Mucosa of rectum (tissue), 2 donors: ENCODE measurements at regions not wholly inside any gene's neighbourhood (a gene's known extent, or its start where the extent isn't known, plus 50 kb on each side); places are given as distances from the start of the nearest gene placed in this dataset.
A peak's percentile ranks its signal among the peaks of the same experiment; 100 is the strongest.

Experiments used
- H3K27ac ChIP-seq, 2 donors: one replicate each; pipeline ENCODE4 v1.7.0; 2013; ENCODE audit warnings: inconsistent platforms in 2 of 2, low read depth in 2 of 2, low read length in 2 of 2
- H3K27me3 ChIP-seq, 2 donors: one replicate each; pipeline ENCODE4 v1.7.0; 2013; ENCODE audit warnings: low read length in 2 of 2; ENCODE audit not compliant: control insufficient read depth in 2 of 2, insufficient read depth in 2 of 2
- H3K36me3 ChIP-seq, 2 donors: one replicate each; pipeline ENCODE4 v1.7.0; 2013; ENCODE audit warnings: low read length in 2 of 2; ENCODE audit not compliant: control insufficient read depth in 2 of 2, insufficient read depth in 2 of 2
- H3K4me1 ChIP-seq, 2 donors: one replicate each; pipeline ENCODE4 v1.7.0; 2013; ENCODE audit warnings: low read length in 2 of 2, mild to moderate bottlenecking in 1 of 2; ENCODE audit not compliant: control insufficient read depth in 2 of 2, insufficient read depth in 2 of 2
- H3K4me3 ChIP-seq, 2 donors: one replicate each; pipeline ENCODE4 v1.7.0; 2013; ENCODE audit warnings: low read length in 2 of 2
- H3K9ac ChIP-seq, 2 donors: one replicate each; pipeline ENCODE4 v1.7.0; 2013; ENCODE audit warnings: low read length in 2 of 2, low read depth in 1 of 2, mild to moderate bottlenecking in 1 of 2
- H3K9me3 ChIP-seq, 2 donors: one replicate each; pipeline ENCODE4 v1.7.0; 2013; ENCODE audit warnings: low read length in 2 of 2; ENCODE audit not compliant: control insufficient read depth in 2 of 2
- donor health status: healthy.
- donor health status: Normal muscosa, but diverticular disease.

- Histone ChIP-seq H3K4me1 (peaks cover 8 to 31% of the 10 kb centered on the region in 2 donors), H3K9me3 (no peaks in the 10 kb centered on the region), H3K9ac (no peak overlapping the region), H3K36me3 (no peaks in the 10 kb centered on the region), H3K27me3 (no peaks in the 10 kb centered on the region), H3K27ac (no peak overlapping the region), H3K4me3 (no peak overlapping the region)
Observed at GRCh38 chr11:105204636-105205035, 65.1 kb upstream of the CARD18 start.

GRCh38 chr11:105203569-105204240 is 64.1 kb upstream of the CARD18 start:
- Histone ChIP-seq H3K36me3 (no peaks in the 10 kb centered on the region), H3K27ac (no peak overlapping the region), H3K4me3 (no peak overlapping the region), H3K9me3 (no peaks in the 10 kb centered on the region), H3K27me3 (no peaks in the 10 kb centered on the region), H3K9ac (no peak overlapping the region), H3K4me1 (peaks cover 8 to 31% of the 10 kb centered on the region in 2 donors)

GRCh38 chr11:105202844-105203548 is 63.4 kb upstream of the CARD18 start:
- H3K9ac ChIP-seq, result no peak overlapping the region
- H3K36me3 ChIP-seq, result no peaks in the 10 kb centered on the region
- H3K27ac ChIP-seq, result peak overlapping the region; percentile 47 to 49
- H3K4me3 ChIP-seq, result no peak overlapping the region
- H3K4me1 ChIP-seq, result peaks cover 8 to 31% of the 10 kb centered on the region in 2 donors
- H3K9me3 ChIP-seq, result no peaks in the 10 kb centered on the region
- H3K27me3 ChIP-seq, result no peaks in the 10 kb centered on the region

DNA sequence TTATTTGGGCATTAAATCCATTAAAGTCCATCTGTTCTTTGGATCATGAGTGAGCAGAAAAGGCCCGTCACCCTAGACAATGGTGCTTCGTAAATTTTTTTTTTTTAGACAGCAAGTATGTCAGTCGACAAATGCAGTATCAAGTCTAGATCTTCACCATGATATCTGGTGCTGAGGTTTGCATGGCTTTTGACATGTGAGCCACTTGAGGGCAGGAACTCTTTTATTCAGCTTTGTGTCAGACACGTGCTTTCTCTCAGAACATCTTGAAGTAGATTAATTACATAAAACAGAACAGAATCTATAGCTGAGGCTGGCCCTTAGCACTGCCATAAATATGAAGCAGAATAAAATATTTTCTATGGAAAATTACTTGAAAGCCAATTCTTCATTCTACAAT is 62.9 kb upstream of the CARD18 start:
- H3K9ac ChIP-seq, result no peak overlapping the region

DNA sequence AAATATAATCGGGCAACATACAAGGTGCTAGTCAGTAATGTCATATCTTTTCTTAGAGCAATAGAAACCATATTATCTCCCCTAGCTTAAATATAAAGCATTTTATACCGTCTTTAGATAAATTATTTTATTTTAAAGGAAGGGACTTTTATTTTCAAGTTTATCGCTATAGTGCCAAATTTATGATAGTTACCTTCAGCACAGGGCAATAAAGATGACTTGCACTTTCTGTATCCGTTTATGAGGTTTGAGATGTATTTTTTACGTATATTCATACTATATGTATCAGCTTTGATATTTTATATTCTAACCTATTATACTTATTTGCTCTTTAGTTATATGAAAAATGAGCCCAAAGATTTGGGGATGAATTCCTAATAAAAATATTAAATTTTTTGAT is 61.6 kb upstream of the CARD18 start:
- H3K4me3 ChIP-seq, result peak overlapping the region; percentile 2 to 14
- no peaks in the 10 kb centered on the region for H3K27me3 ChIP-seq
- H3K36me3 ChIP-seq, result no peaks in the 10 kb centered on the region
- H3K4me1 ChIP-seq, result peaks cover 8 to 27% of the 10 kb centered on the region in 2 donors
- no peaks in the 10 kb centered on the region for H3K9me3 ChIP-seq
- no peak overlapping the region for H3K9ac ChIP-seq
- no peak overlapping the region for H3K27ac ChIP-seq

More for the DNA sequence above, 62.9 kb upstream of the CARD18 start:
- Histone ChIP-seq H3K4me1 (peaks cover 8 to 31% of the 10 kb centered on the region in 2 donors), H3K27ac (peak overlapping the region; percentile 47 to 49), H3K9me3 (no peaks in the 10 kb centered on the region), H3K4me3 (no peak overlapping the region), H3K36me3 (no peaks in the 10 kb centered on the region), H3K27me3 (no peaks in the 10 kb centered on the region)

DNA sequence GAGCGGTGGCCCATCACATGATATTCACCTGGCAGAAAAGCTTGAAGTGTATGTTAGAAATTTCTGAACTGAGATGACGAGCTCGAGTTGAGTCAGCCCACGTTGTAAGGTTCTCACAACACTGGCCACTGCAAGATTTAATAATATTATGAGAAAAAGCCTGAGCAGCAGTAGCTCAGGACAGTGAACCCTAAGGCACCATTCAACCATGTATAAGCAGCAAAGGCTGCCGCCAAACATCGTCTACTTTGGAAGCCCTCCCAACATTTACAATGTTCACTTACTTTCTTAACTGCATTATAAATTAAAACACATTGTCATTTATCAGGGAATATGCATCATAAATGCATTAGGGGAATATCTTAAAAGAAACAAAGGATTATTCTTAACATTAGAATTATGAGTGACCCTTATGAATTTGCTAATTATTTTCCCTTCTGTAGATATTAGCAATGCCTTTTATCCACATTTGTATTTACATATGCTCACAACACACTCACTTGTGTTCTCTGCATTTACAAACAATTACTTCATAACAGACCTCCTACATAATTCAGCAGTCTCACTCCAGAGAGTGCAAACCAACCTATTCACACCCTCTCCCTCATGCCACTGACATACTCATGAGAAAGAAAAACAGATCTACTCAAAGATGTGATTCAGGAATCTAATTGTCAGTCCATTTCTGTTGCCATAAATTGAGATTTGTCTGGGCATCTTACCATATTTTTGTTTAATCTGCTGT is 57.7 kb upstream of the CARD18 start:
- H3K27me3 ChIP-seq, result no peaks in the 10 kb centered on the region
- no peaks in the 10 kb centered on the region for H3K36me3 ChIP-seq
- H3K27ac ChIP-seq, result no peak overlapping the region
- H3K4me1 ChIP-seq, result peaks cover 5 to 14% of the 10 kb centered on the region in 2 donors
- H3K4me3 ChIP-seq, result no peak overlapping the region
- no peaks in the 10 kb centered on the region for H3K9me3 ChIP-seq
- no peak overlapping the region for H3K9ac ChIP-seq

GRCh38 chr11:105193260-105193659 is 53.7 kb upstream of the CARD18 start:
- Histone ChIP-seq H3K27ac (no peak overlapping the region), H3K4me3 (no peak overlapping the region), H3K36me3 (no peaks in the 10 kb centered on the region), H3K4me1 (no peaks in the 10 kb centered on the region), H3K9ac (no peak overlapping the region), H3K9me3 (no peaks in the 10 kb centered on the region), H3K27me3 (no peaks in the 10 kb centered on the region)

DNA sequence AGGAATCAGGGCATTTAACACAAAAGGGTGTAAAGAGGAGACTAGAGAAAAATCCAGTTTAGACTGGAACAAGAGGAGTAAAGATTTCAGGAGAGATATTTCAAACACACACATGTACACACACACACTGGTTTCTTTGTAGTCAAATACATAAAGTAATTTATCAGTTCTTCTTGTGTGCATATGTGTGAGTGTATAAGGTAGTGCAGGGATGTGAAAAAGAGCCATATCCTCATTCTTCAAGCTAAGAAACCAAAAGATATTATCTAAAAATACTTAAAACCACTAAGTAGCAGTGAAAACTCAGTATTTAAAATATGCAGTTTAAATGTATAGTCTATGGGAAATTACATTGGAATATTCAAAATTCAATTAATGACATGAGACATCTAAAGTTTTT is 52.5 kb upstream of the CARD18 start:
- H3K4me3 ChIP-seq, result no peak overlapping the region
- no peaks in the 10 kb centered on the region for H3K27me3 ChIP-seq
- H3K9ac ChIP-seq, result no peak overlapping the region
- no peaks in the 10 kb centered on the region for H3K9me3 ChIP-seq
- H3K27ac ChIP-seq, result no peak overlapping the region
- H3K36me3 ChIP-seq, result no peaks in the 10 kb centered on the region
- H3K4me1 ChIP-seq, result no peaks in the 10 kb centered on the region

DNA sequence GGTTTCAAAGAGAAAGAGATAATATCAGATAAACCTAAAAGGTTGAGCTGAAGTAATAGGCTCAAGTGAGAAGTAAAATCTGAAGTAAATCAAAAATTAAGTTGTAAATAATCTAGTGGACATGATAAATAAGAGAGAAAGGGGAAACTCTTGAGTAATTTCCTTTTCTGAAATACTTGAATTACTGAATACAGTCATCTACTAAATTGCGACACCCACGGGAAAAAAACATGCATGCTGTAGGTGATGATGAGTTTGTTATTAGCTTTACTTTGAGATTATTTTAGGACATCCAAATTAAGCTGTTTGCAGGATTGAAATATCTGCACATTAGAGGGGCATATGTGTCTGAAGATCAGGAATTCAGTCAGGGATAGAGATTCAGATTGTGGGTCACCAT is 50.0 kb upstream of the CARD18 start:
- Histone ChIP-seq H3K4me3 (no peak overlapping the region), H3K36me3 (no peaks in the 10 kb centered on the region), H3K27me3 (no peaks in the 10 kb centered on the region), H3K9me3 (no peaks in the 10 kb centered on the region), H3K27ac (no peak overlapping the region), H3K4me1 (no peaks in the 10 kb centered on the region), H3K9ac (no peak overlapping the region)
